HG02610 (cell line): ENCODE measurements at regions not wholly inside any gene's neighbourhood (a gene's known extent, or its start where the extent isn't known, plus 50 kb on each side); places are given as distances from the start of the nearest gene placed in this dataset.

Source experiments
- ATAC-seq: cut with Tn5 transposase; IDR thresholded peaks from one replicate; pipeline ENCODE4 v1.9.1; 2021; ENCODE audit warnings: mild to moderate bottlenecking, moderate library complexity; ENCODE audit not compliant: unreplicated experiment

GRCh38 chr21:38920631-38921398, 115.1 kb downstream of the ETS2 start:
- ATAC-seq = no peak

- ATAC-seq = no peak
These were observed 113.0 kb downstream of the ETS2 start for GRCh38 chr21:38918607-38919346.

GRCh38 chr21:38917043-38917774, 111.5 kb downstream of the ETS2 start:
- ATAC-seq = no peak

- no peak for ATAC-seq
These were observed 110.7 kb downstream of the ETS2 start for GRCh38 chr21:38916214-38916964.

- ATAC-seq = no peak
These were observed 109.8 kb downstream of the ETS2 start for GRCh38 chr21:38915546-38915945.

GRCh38 chr21:38914528-38915293, 109.0 kb downstream of the ETS2 start:
- ATAC-seq = no peak

- no peak for ATAC-seq
These were observed 108.3 kb downstream of the ETS2 start for GRCh38 chr21:38913893-38914527.

GRCh38 chr21:38913120-38913892, 107.6 kb downstream of the ETS2 start:
- ATAC-seq = no peak

GRCh38 chr21:38912789-38913119, 107.0 kb downstream of the ETS2 start:
- no peak for ATAC-seq

- ATAC-seq = no peak
These were observed 106.4 kb downstream of the ETS2 start for GRCh38 chr21:38912102-38912629.

- ATAC-seq = no peak
These were observed 105.9 kb downstream of the ETS2 start for GRCh38 chr21:38911484-38912101.

- no peak for ATAC-seq
These were observed 104.8 kb downstream of the ETS2 start for GRCh38 chr21:38910390-38911067.

- ATAC-seq = no peak
These were observed 104.2 kb downstream of the ETS2 start for GRCh38 chr21:38909929-38910328.

GRCh38 chr21:38909109-38909508, 103.4 kb downstream of the ETS2 start:
- ATAC-seq = no peak

- ATAC-seq = no peak
These were observed 102.8 kb downstream of the ETS2 start for GRCh38 chr21:38908537-38908936.

- ATAC-seq = no peak
These were observed 100.0 kb downstream of the ETS2 start for GRCh38 chr21:38905752-38906151.

GRCh38 chr21:38905328-38905727, 99.6 kb downstream of the ETS2 start:
- ATAC-seq = no peak

- no peak for ATAC-seq
These were observed 98.0 kb downstream of the ETS2 start for GRCh38 chr21:38903690-38904139.
